Panc1 (cell line): ENCODE measurements at regions not wholly inside any gene's neighbourhood (a gene's known extent, or its start where the extent isn't known, plus 50 kb on each side); places are given as distances from the start of the nearest gene placed in this dataset.

Experiments
- ATAC-seq: fragments of 200-7000 bp; cut with Tn5 transposase; 2 replicates; pipeline ENCODE4 v1.9.1; 2020; ENCODE audit warnings: mild to moderate bottlenecking, moderate library complexity
- BruUV-seq: library from RNA; stranded (reverse); fragments of 400-500 nt; replicated peaks from 2 replicates; lab custom pipeline; 2021; lab: Mats Ljungman, UMichigan
- CTCF ChIA-PET: fragments of 300-600 bp; sonication (Branson Sonifier 250); formaldehyde crosslinking; loops from one replicate; lab custom pipeline; 2022; ENCODE audit warnings: antibody characterized with exemption; lab: Charles Lee
- POLR2A ChIA-PET: fragments of 300-600 bp; sonication (Branson Sonifier 250); formaldehyde crosslinking; loops from one replicate; lab custom pipeline; 2022; ENCODE audit warnings: antibody characterized with exemption; lab: Charles Lee
- DNase-seq: peaks from one replicate; pipeline ENCODE4 v3.0.0-alpha.2; 2010; ENCODE audit warnings: low read depth, low spot score
- H3K27ac ChIP-seq: 2 replicates; pipeline ENCODE4 v1.5.1; 2011; ENCODE audit warnings: mild to moderate bottlenecking, low read length, inconsistent platforms
- H3K27me3 ChIP-seq: fragments of 200-500 bp; sonication (Bioruptor generic); 2 replicates; pipeline ENCODE4 v1.6.0; 2014; ENCODE audit warnings: low read length, inconsistent platforms; ENCODE audit not compliant: control insufficient read depth, insufficient read depth
- H3K36me3 ChIP-seq: fragments of 200-500 bp; sonication (Bioruptor generic); 2 replicates; pipeline ENCODE4 v1.5.1; 2014; ENCODE audit warnings: inconsistent platforms, mild to moderate bottlenecking, low read length, moderate library complexity; ENCODE audit not compliant: control insufficient read depth, insufficient read depth
- H3K4me1 ChIP-seq: 2 replicates; pipeline ENCODE4 v1.5.1; 2011; ENCODE audit warnings: inconsistent platforms, mild to moderate bottlenecking, low read length, moderate library complexity; ENCODE audit not compliant: control insufficient read depth, insufficient read depth
- H3K4me3 ChIP-seq, 2 experiments: 2 replicates each; pipeline ENCODE4 v1.5.1; 2011 to 2012; ENCODE audit warnings: low read depth in 2 of 2, low read length in 2 of 2, mild to moderate bottlenecking in 2 of 2, inconsistent platforms in 1 of 2, moderate library complexity in 1 of 2
- H3K9me3 ChIP-seq: fragments of 200-500 bp; sonication (Bioruptor generic); 2 replicates; pipeline ENCODE4 v1.5.1; 2014; ENCODE audit warnings: low read depth, mild to moderate bottlenecking, inconsistent platforms, low read length, moderate library complexity; ENCODE audit not compliant: control insufficient read depth, insufficient read depth
- CTCF ChIP-seq: fragments of 450-650 bp; IDR thresholded peaks from 2 replicates; pipeline ENCODE4 v1.5.1; 2017; ENCODE audit warnings: mild to moderate bottlenecking
- POLR2AphosphoS5 ChIP-seq: IDR thresholded peaks from 2 replicates; pipeline ENCODE4 v1.6.1; 2012; ENCODE audit warnings: mild to moderate bottlenecking, low read depth, low read length, moderate library complexity
- REST ChIP-seq, 2 experiments: IDR thresholded peaks; 2 replicates each; pipeline ENCODE4 v1.6.1; 2011 to 2012; ENCODE audit warnings: low read depth in 2 of 2, control low read depth in 1 of 2, low read length in 1 of 2, mild to moderate bottlenecking in 1 of 2, moderate library complexity in 1 of 2; ENCODE audit not compliant: insufficient read depth in 1 of 2
- SIN3A ChIP-seq: IDR thresholded peaks from 2 replicates; pipeline ENCODE4 v1.6.1; 2012; ENCODE audit warnings: low read depth, mild to moderate bottlenecking, low read length, moderate library complexity, borderline replicate concordance; ENCODE audit not compliant: insufficient read depth
- TCF7L2 ChIP-seq: IDR thresholded peaks from 2 replicates; pipeline ENCODE4 v1.6.1; 2011; ENCODE audit warnings: mild to moderate bottlenecking, low read depth, low read length, inconsistent platforms
- in situ Hi-C: cut with HindIII; loops from 2 replicates; pipeline ENCODE4 v1.10.0; 2016; ENCODE audit warnings: low sequenced_read_pairs, low pct_unique_long_range_greater_than_20kb
- intact Hi-C: fragments of 100-400 bp; cut with micrococcal nuclease; formaldehyde crosslinking; loops from one replicate; pipeline ENCODE4 v1.10.0; 2022; ENCODE audit not compliant: unreplicated experiment

DNA sequence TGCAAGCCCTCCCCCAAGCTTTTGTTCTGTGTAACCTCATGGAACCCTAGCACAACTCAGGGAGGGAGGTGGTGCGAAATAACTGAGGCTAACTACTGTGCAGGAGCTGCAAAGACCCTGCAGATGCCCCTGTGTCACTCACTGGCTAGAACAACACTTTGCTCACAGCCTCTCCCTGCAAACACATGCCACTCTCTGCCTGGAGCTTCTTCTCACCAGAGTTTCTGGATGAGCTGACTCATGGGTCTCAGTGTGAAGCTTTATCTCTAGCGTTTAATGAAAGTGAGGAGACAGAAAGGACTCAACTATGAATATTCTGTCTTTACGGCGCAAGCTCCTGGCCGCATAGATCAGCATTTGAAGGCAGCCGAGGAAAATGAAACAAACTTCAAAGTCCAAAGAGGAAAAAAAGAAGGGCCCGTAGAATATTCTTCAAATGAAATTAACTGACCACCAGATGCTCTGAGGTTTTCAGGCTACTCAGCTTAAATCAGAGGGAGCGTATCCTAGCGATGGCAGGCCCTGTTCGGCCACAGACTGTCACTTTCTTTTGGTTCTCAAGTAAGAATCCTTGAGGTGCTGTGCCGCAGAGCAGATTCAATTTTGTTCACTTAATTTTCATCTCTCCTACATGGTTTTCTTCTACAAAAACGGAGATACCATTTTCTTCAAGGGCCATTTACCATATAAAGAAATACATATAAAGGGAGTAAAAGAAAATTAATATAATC, 77.7 kb upstream of the TAS2R1 start:
- in situ Hi-C loops = no loop called here
- no TSS peak for BruUV-seq
- ATAC-seq (no peak), DNase-seq (no peak)
- Histone ChIP-seq H3K27me3 (no peaks in the 10 kb centered on the region), H3K27ac (no peak overlapping the region), H3K4me3 (no peak overlapping the region), H3K9me3 (no peaks in the 10 kb centered on the region), H3K36me3 (no peaks in the 10 kb centered on the region), H3K4me1 (no peaks in the 10 kb centered on the region)
- ChIA-PET POLR2A (no interaction called here), CTCF (no interaction called here)
- intact Hi-C loops = no loop called here
- TF ChIP-seq CTCF (no peak), TCF7L2 (no peak), SIN3A (no peak), REST (IDR thresholded peaks at IDR 0.05; ENCODE audit: insufficient read depth in 1 of 2, low read depth in 2 of 2, low read length in 1 of 2) (no peak), POLR2AphosphoS5 (no peak)

GRCh38 chr5:9699681-9700080, 69.5 kb upstream of the TAS2R1 start:
- Histone ChIP-seq H3K4me1 (no peaks in the 10 kb centered on the region), H3K4me3 (no peak overlapping the region), H3K27me3 (no peaks in the 10 kb centered on the region), H3K27ac (no peak overlapping the region), H3K36me3 (no peaks in the 10 kb centered on the region), H3K9me3 (no peaks in the 10 kb centered on the region)
- in situ Hi-C loops (no loop called here), intact Hi-C loops (no loop called here)
- no peak for TF ChIP-seq SIN3A
- TF ChIP-seq CTCF = no peak
- no peak for TF ChIP-seq REST (IDR thresholded peaks at IDR 0.05; ENCODE audit: insufficient read depth in 1 of 2, low read depth in 2 of 2, low read length in 1 of 2)
- TF ChIP-seq TCF7L2 = no peak
- no peak for TF ChIP-seq POLR2AphosphoS5
- CTCF ChIA-PET = no interaction called here
- POLR2A ChIA-PET = no interaction called here
- no peak for DNase-seq
- no peak for ATAC-seq
- BruUV-seq = no TSS peak
